Femur (tissue), 1 donor: ENCODE measurements at regions not wholly inside any gene's neighbourhood (a gene's known extent, or its start where the extent isn't known, plus 50 kb on each side); places are given as distances from the start of the nearest gene placed in this dataset.

ENCODE experiments used
- DNase-seq: peaks from one replicate; pipeline ENCODE4 v3.0.0-alpha.2; 2017

- no peak for DNase-seq
Measured at GRCh38 chr1:86296305-86297205, 99.6 kb downstream of the ODF2L start.

- DNase-seq, result no peak
Measured at GRCh38 chr1:86289746-86290145, 106.4 kb downstream of the ODF2L start.

- no peak for DNase-seq
Measured at GRCh38 chr1:86289161-86289560, 107.0 kb downstream of the ODF2L start.

GRCh38 chr1:86288586-86289147 lies 107.5 kb downstream of the ODF2L start:
- DNase-seq, result peak; percentile 33

GRCh38 chr1:86285796-86286195 lies 110.3 kb downstream of the ODF2L start:
- DNase-seq, result no peak

- DNase-seq, result no peak
Measured at GRCh38 chr1:86282611-86283010, 113.5 kb downstream of the ODF2L start.

- no peak for DNase-seq
Measured at GRCh38 chr1:86277936-86278335, 118.2 kb downstream of the ODF2L start.

- no peak for DNase-seq
Measured at GRCh38 chr1:86273066-86273465, 116.5 kb upstream of the COL24A1 start.

- DNase-seq, result no peak
Measured at GRCh38 chr1:86272083-86272482, 115.5 kb upstream of the COL24A1 start.

GRCh38 chr1:86271046-86271445 lies 114.5 kb upstream of the COL24A1 start:
- DNase-seq, result no peak

- DNase-seq, result no peak
Measured at GRCh38 chr1:86263101-86263500, 106.5 kb upstream of the COL24A1 start.

- no peak for DNase-seq
Measured at GRCh38 chr1:86260476-86260875, 103.9 kb upstream of the COL24A1 start.

- DNase-seq, result no peak
Measured at GRCh38 chr1:86259390-86259789, 102.8 kb upstream of the COL24A1 start.

- no peak for DNase-seq
Measured at GRCh38 chr1:86258101-86258500, 101.5 kb upstream of the COL24A1 start.

- peak; percentile 66 for DNase-seq
Measured at GRCh38 chr1:86247597-86248279, 91.2 kb upstream of the COL24A1 start.

GRCh38 chr1:86245566-86246190 lies 89.1 kb upstream of the COL24A1 start:
- no peak for DNase-seq

GRCh38 chr1:86239894-86240293 lies 83.3 kb upstream of the COL24A1 start:
- DNase-seq, result no peak

- DNase-seq, result no peak
Measured at GRCh38 chr1:86239490-86239889, 82.9 kb upstream of the COL24A1 start.

- DNase-seq, result no peak
Measured at GRCh38 chr1:86238226-86238625, 81.7 kb upstream of the COL24A1 start.

- no peak for DNase-seq
Measured at GRCh38 chr1:86235852-86236251, 79.3 kb upstream of the COL24A1 start.

- DNase-seq, result no peak
Measured at GRCh38 chr1:86233403-86233802, 76.8 kb upstream of the COL24A1 start.

GRCh38 chr1:86231076-86231475 lies 74.5 kb upstream of the COL24A1 start:
- no peak for DNase-seq

GRCh38 chr1:86229405-86229975 lies 72.9 kb upstream of the COL24A1 start:
- no peak for DNase-seq
